GM13977 (cell line): ENCODE measurements at regions not wholly inside any gene's neighbourhood (a gene's known extent, or its start where the extent isn't known, plus 50 kb on each side); places are given as distances from the start of the nearest gene placed in this dataset.
A peak's percentile ranks its signal among the peaks of the same experiment; 100 is the strongest.

ENCODE experiments used
- DNase-seq: peaks from one replicate; pipeline ENCODE4 v3.0.0; 2012; ENCODE audit warnings: low spot score
- CTCF ChIP-seq: IDR thresholded peaks from 2 replicates; pipeline ENCODE4 v1.5.1; 2012; ENCODE audit warnings: mild to moderate bottlenecking, control low read depth; ENCODE audit not compliant: insufficient read depth; ENCODE audit errors: extremely low read depth, missing control alignments
- in situ Hi-C: fragments of 300-500 bp; cut with MboI; formaldehyde crosslinking; loops from one replicate; pipeline ENCODE4 v1.12.0; 2022; ENCODE audit warnings: low sequenced_read_pairs, low pct_unique_long_range_greater_than_20kb, mixed read lengths, inconsistent platforms; ENCODE audit not compliant: unreplicated experiment

- no peak for DNase-seq
- no peak for TF ChIP-seq CTCF
- in situ Hi-C loops = loop anchor here (25.0 kb wide), 1 partner anchor 938 kb away; no protein-coding TSS in a partner anchor
Observed at GRCh38 chr13:107223867-107224266, 655.9 kb upstream of the ARGLU1 start.

GRCh38 chr13:107222597-107222996 is 654.7 kb upstream of the ARGLU1 start:
- TF ChIP-seq CTCF = no peak
- in situ Hi-C loops = loop anchor here (25.0 kb wide), 1 partner anchor 940 kb away; no protein-coding TSS in a partner anchor
- DNase-seq = no peak

GRCh38 chr13:107220245-107220644 is 652.3 kb upstream of the ARGLU1 start:
- in situ Hi-C loops = loop anchor here (25.0 kb wide), 1 partner anchor 942 kb away; no protein-coding TSS in a partner anchor

GRCh38 chr13:107217251-107217650 is 649.3 kb upstream of the ARGLU1 start:
- in situ Hi-C loops = loop anchor here (25.0 kb wide), 1 partner anchor 945 kb away; no protein-coding TSS in a partner anchor
- DNase-seq = no peak
- no peak for TF ChIP-seq CTCF

More at GRCh38 chr13:107220245-107220644, 652.3 kb upstream of the ARGLU1 start:
- DNase-seq = no peak
- no peak for TF ChIP-seq CTCF

GRCh38 chr13:107216046-107216755 is 648.3 kb upstream of the ARGLU1 start:
- in situ Hi-C loops = loop anchor here (25.0 kb wide), 1 partner anchor 946 kb away; no protein-coding TSS in a partner anchor
- no peak for DNase-seq
- TF ChIP-seq CTCF = no peak

- DNase-seq = peak; percentile 42
- TF ChIP-seq CTCF = peak; percentile 94
- in situ Hi-C loops = loop anchor here (25.0 kb wide), 1 partner anchor 951 kb away; no protein-coding TSS in a partner anchor
Observed at GRCh38 chr13:107211073-107211472, 643.1 kb upstream of the ARGLU1 start.

GRCh38 chr13:107210723-107211030 is 642.7 kb upstream of the ARGLU1 start:
- in situ Hi-C loops = loop anchor here (25.0 kb wide), 1 partner anchor 952 kb away; no protein-coding TSS in a partner anchor
- no peak for TF ChIP-seq CTCF
- no peak for DNase-seq
